Smooth muscle cell (in vitro differentiated cells): ENCODE measurements at regions not wholly inside any gene's neighbourhood (a gene's known extent, or its start where the extent isn't known, plus 50 kb on each side); places are given as distances from the start of the nearest gene placed in this dataset.

Source experiments
- DNase-seq: peaks from one replicate; lab custom pipeline; 2025; ENCODE audit not compliant: unreplicated experiment; lab: John Stamatoyannopoulos, UW
- H2AFZ ChIP-seq: fragments of 200-600 bp; sonication (generic); 2 replicates; pipeline ENCODE4 v1.6.0; 2016; ENCODE audit warnings: antibody characterized with exemption, low read depth, mild to moderate bottlenecking
- H3F3A ChIP-seq: fragments of 200-600 bp; sonication (generic); 2 replicates; pipeline ENCODE4 v1.6.0; 2017; ENCODE audit warnings: antibody characterized with exemption, low read depth
- H3K27ac ChIP-seq: fragments of 200-600 bp; sonication (generic); 2 replicates; pipeline ENCODE4 v1.5.1; 2016; ENCODE audit warnings: low read depth, mild to moderate bottlenecking
- H3K27me3 ChIP-seq: fragments of 200-600 bp; sonication (generic); 2 replicates; pipeline ENCODE4 v1.6.1; 2016; ENCODE audit warnings: low read depth, mild to moderate bottlenecking
- H3K36me3 ChIP-seq: fragments of 200-600 bp; sonication (generic); 2 replicates; pipeline ENCODE4 v1.5.1; 2016; ENCODE audit warnings: low read depth
- H3K4me1 ChIP-seq: fragments of 200-600 bp; sonication (generic); 2 replicates; pipeline ENCODE4 v1.5.1; 2016; ENCODE audit warnings: low read depth
- H3K4me2 ChIP-seq: fragments of 200-600 bp; sonication (generic); 2 replicates; pipeline ENCODE4 v1.6.0; 2016; ENCODE audit warnings: mild to moderate bottlenecking
- H3K4me3 ChIP-seq: fragments of 200-600 bp; sonication (generic); 2 replicates; pipeline ENCODE4 v1.5.1; 2016; ENCODE audit warnings: mild to moderate bottlenecking
- H3K79me2 ChIP-seq: fragments of 200-600 bp; sonication (generic); 2 replicates; pipeline ENCODE4 v1.6.0; 2016; ENCODE audit warnings: low read depth, mild to moderate bottlenecking
- H3K9ac ChIP-seq: fragments of 200-600 bp; sonication (generic); 2 replicates; pipeline ENCODE4 v1.6.0; 2016; ENCODE audit warnings: low read depth
- H3K9me3 ChIP-seq: fragments of 200-600 bp; sonication (generic); replicated peaks from 2 replicates; pipeline ENCODE4 v1.5.1; 2016; ENCODE audit warnings: low read depth
- H4K20me1 ChIP-seq: fragments of 200-600 bp; sonication (generic); 2 replicates; pipeline ENCODE4 v1.6.0; 2016; ENCODE audit warnings: low read depth
- CTCF ChIP-seq: fragments of 200-600 bp; sonication (generic); IDR thresholded peaks from 2 replicates; pipeline ENCODE4 v1.5.1; 2017; ENCODE audit warnings: borderline replicate concordance, mild to moderate bottlenecking, antibody characterized with exemption; ENCODE audit not compliant: insufficient read depth, poor library complexity, severe bottlenecking
- whole genome bisulfite sequencing: methylation state at CpG from one replicate; pipeline ENCODE4 v1.1.7; 2016; ENCODE audit warnings: low lambda C conversion rate; 5-methylcytosine and 5-hydroxymethylcytosine counted together

- Histone ChIP-seq H3K4me3 (no peak overlapping the region), H3K27me3 (no peaks in the 10 kb centered on the region), H4K20me1 (no peaks in the 10 kb centered on the region), H3F3A (no peaks in the 10 kb centered on the region), H3K4me1 (no peaks in the 10 kb centered on the region), H3K27ac (no peak overlapping the region), H2AFZ (no peak overlapping the region), H3K79me2 (no peaks in the 10 kb centered on the region), H3K9me3 (no peaks in the 10 kb centered on the region), H3K9ac (no peak overlapping the region), H3K4me2 (no peak overlapping the region), H3K36me3 (no peaks in the 10 kb centered on the region)
- 95% methylated on average over 1 of the region's 1 CpG for WGBS
- no peak for DNase-seq
- no peak for TF ChIP-seq CTCF
These were observed 142.5 kb upstream of the DPT start for GRCh38 chr1:168871531-168871930.

- DNase-seq = no peak
- no peak overlapping the region for H2AFZ ChIP-seq
- no peaks in the 10 kb centered on the region for H4K20me1 ChIP-seq
- H3K4me2 ChIP-seq = no peak overlapping the region
- no peaks in the 10 kb centered on the region for H3K36me3 ChIP-seq
- H3K27ac ChIP-seq = no peak overlapping the region
- TF ChIP-seq CTCF = no peak
- no peaks in the 10 kb centered on the region for H3K9me3 ChIP-seq
- no peaks in the 10 kb centered on the region for H3K27me3 ChIP-seq
- no peak overlapping the region for H3K9ac ChIP-seq
- peaks cover 2% of the 10 kb centered on the region for H3F3A ChIP-seq
- H3K4me3 ChIP-seq = no peak overlapping the region
- peaks cover 8% of the 10 kb centered on the region for H3K4me1 ChIP-seq
- H3K79me2 ChIP-seq = no peaks in the 10 kb centered on the region
- 100% methylated on average over 1 of the region's 1 CpG for WGBS
These were observed 146.8 kb upstream of the DPT start for GRCh38 chr1:168875831-168876230.

GRCh38 chr1:168876830-168877229, 147.8 kb upstream of the DPT start:
- 100% methylated on average over 1 of the region's 1 CpG for WGBS
- no peaks in the 10 kb centered on the region for H3K27me3 ChIP-seq
- H4K20me1 ChIP-seq = no peaks in the 10 kb centered on the region
- no peak for TF ChIP-seq CTCF
- no peak overlapping the region for H3K4me3 ChIP-seq
- no peaks in the 10 kb centered on the region for H3K9me3 ChIP-seq
- H3K9ac ChIP-seq = no peak overlapping the region
- H3K27ac ChIP-seq = no peak overlapping the region
- H3K79me2 ChIP-seq = no peaks in the 10 kb centered on the region
- H3K36me3 ChIP-seq = no peaks in the 10 kb centered on the region
- peaks cover 8% of the 10 kb centered on the region for H3F3A ChIP-seq
- no peak for DNase-seq
- H3K4me2 ChIP-seq = no peak overlapping the region
- H2AFZ ChIP-seq = no peak overlapping the region
- peaks cover 8% of the 10 kb centered on the region for H3K4me1 ChIP-seq

GRCh38 chr1:168879896-168880734, 151.1 kb upstream of the DPT start:
- no peaks in the 10 kb centered on the region for H3K36me3 ChIP-seq
- H2AFZ ChIP-seq = peak overlapping the region; percentile 50
- H3K4me2 ChIP-seq = peak overlapping the region; percentile 67
- H3K4me1 ChIP-seq = peaks cover 8% of the 10 kb centered on the region
- no peaks in the 10 kb centered on the region for H3K27me3 ChIP-seq
- no peak for DNase-seq
- H3K9ac ChIP-seq = no peak overlapping the region
- H3K9me3 ChIP-seq = no peaks in the 10 kb centered on the region
- no peaks in the 10 kb centered on the region for H3K79me2 ChIP-seq
- H3F3A ChIP-seq = peaks cover 8% of the 10 kb centered on the region
- no peak for TF ChIP-seq CTCF
- no peak overlapping the region for H3K4me3 ChIP-seq
- 54% methylated on average over 10 of the region's 10 CpGs for WGBS
- no peaks in the 10 kb centered on the region for H4K20me1 ChIP-seq
- peak overlapping the region; percentile 42 for H3K27ac ChIP-seq
